IMR-90 (cell line): ENCODE measurements at regions not wholly inside any gene's neighbourhood (a gene's known extent, or its start where the extent isn't known, plus 50 kb on each side); places are given as distances from the start of the nearest gene placed in this dataset.

Source experiments
- ATAC-seq: fragments of 200-7000 bp; cut with Tn5 transposase; 2 replicates; pipeline ENCODE4 v1.9.1; 2020; ENCODE audit warnings: low read depth, mild to moderate bottlenecking, moderate library complexity
- BruUV-seq: library from RNA; stranded (reverse); fragments of 400-500 nt; replicated peaks from 2 replicates; lab custom pipeline; 2021; lab: Mats Ljungman, UMichigan
- CTCF ChIA-PET: fragments of 300-600 bp; formaldehyde crosslinking; extraction: SDS; loops from one replicate; lab custom pipeline; 2021; ENCODE audit warnings: antibody characterized with exemption; lab: Yijun Ruan, JAX
- POLR2A ChIA-PET: fragments of 300-600 bp; sonication (Branson Sonifier 250); formaldehyde crosslinking; loops from one replicate; lab custom pipeline; 2022; ENCODE audit warnings: antibody characterized with exemption; ENCODE audit not compliant: unreplicated experiment; lab: Charles Lee
- DNase-seq: peaks from one replicate; pipeline ENCODE4 v3.0.0; 2013
- H2AFZ ChIP-seq: replicated peaks from 2 replicates; pipeline ENCODE3; 2013; ENCODE audit warnings: low read length, mild to moderate bottlenecking; ENCODE audit not compliant: poor library complexity
- H2AK5ac ChIP-seq: 2 replicates; pipeline ENCODE4 v1.6.1; 2013; ENCODE audit warnings: low read depth, low read length, inconsistent platforms
- H2AK9ac ChIP-seq: replicated peaks from 2 replicates; pipeline ENCODE3; 2013; ENCODE audit warnings: mild to moderate bottlenecking, low read depth, low read length, moderate library complexity; ENCODE audit not compliant: poor library complexity
- H2BK120ac ChIP-seq: 2 replicates; pipeline ENCODE4 v1.6.1; 2013; ENCODE audit warnings: low read depth, low read length, inconsistent platforms
- H2BK15ac ChIP-seq: 3 replicates; pipeline ENCODE4 v1.6.1; 2013; ENCODE audit warnings: low read depth, low read length, inconsistent platforms
- H2BK20ac ChIP-seq: 2 replicates; pipeline ENCODE4 v1.6.1; 2013; ENCODE audit warnings: low read depth, mild to moderate bottlenecking, inconsistent platforms, low read length, moderate library complexity
- H2BK5ac ChIP-seq: 2 replicates; pipeline ENCODE4 v1.6.1; 2013; ENCODE audit warnings: mild to moderate bottlenecking, low read depth, low read length, inconsistent platforms; ENCODE audit not compliant: poor library complexity, severe bottlenecking
- H3K14ac ChIP-seq: replicated peaks from 2 replicates; pipeline ENCODE4 v1.6.1; 2013; ENCODE audit warnings: low read depth, low read length, inconsistent platforms
- H3K18ac ChIP-seq: 2 replicates; pipeline ENCODE4 v1.6.1; 2013; ENCODE audit warnings: low read depth, low read length, control low read depth
- H3K23ac ChIP-seq: 2 replicates; pipeline ENCODE4 v1.6.1; 2013; ENCODE audit warnings: low read depth, low read length, inconsistent platforms
- H3K27ac ChIP-seq: 2 replicates; pipeline ENCODE4 v1.5.1; 2013; ENCODE audit warnings: mild to moderate bottlenecking, control low read depth, low read length; ENCODE audit not compliant: insufficient read depth
- H3K27me3 ChIP-seq: 2 replicates; pipeline ENCODE4 v1.6.1; 2013; ENCODE audit warnings: low read length; ENCODE audit not compliant: control insufficient read depth, insufficient read depth
- H3K36me3 ChIP-seq: 2 replicates; pipeline ENCODE4 v1.6.1; 2013; ENCODE audit warnings: low read length, mixed read lengths; ENCODE audit not compliant: control insufficient read depth, insufficient read depth
- H3K4ac ChIP-seq: 2 replicates; pipeline ENCODE4 v1.6.1; 2013; ENCODE audit warnings: low read depth, low read length, inconsistent platforms
- H3K4me1 ChIP-seq: 2 replicates; pipeline ENCODE4 v1.6.1; 2013; ENCODE audit warnings: low read length, mixed read lengths; ENCODE audit not compliant: control insufficient read depth, insufficient read depth
- H3K4me2 ChIP-seq: 2 replicates; pipeline ENCODE4 v1.6.1; 2013; ENCODE audit warnings: low read depth, mild to moderate bottlenecking, control low read depth, low read length, moderate library complexity
- H3K4me3 ChIP-seq: 2 replicates; pipeline ENCODE4 v1.5.1; 2013; ENCODE audit warnings: low read depth, mild to moderate bottlenecking, control low read depth, low read length, moderate library complexity; ENCODE audit not compliant: insufficient read depth
- H3K56ac ChIP-seq: 2 replicates; pipeline ENCODE4 v1.6.1; 2013; ENCODE audit warnings: low read length, inconsistent platforms; ENCODE audit not compliant: insufficient read depth; ENCODE audit errors: extremely low read depth
- H3K79me1 ChIP-seq, 2 experiments: 2 replicates each; pipeline ENCODE4 v1.6.1; 2013; ENCODE audit warnings: low read length in 2 of 2, inconsistent platforms in 1 of 2, low read depth in 1 of 2
- H3K9ac ChIP-seq: 2 replicates; pipeline ENCODE4 v1.6.1; 2013; ENCODE audit warnings: low read depth, low read length, control low read depth
- H3K9me1 ChIP-seq: 2 replicates; pipeline ENCODE4 v1.6.1; 2013; ENCODE audit warnings: low read length, inconsistent platforms; ENCODE audit not compliant: insufficient read depth
- H3K9me3 ChIP-seq: 2 replicates; pipeline ENCODE4 v1.6.1; 2013; ENCODE audit warnings: low read length; ENCODE audit not compliant: control insufficient read depth, insufficient read depth
- H4K20me1 ChIP-seq: 2 replicates; pipeline ENCODE4 v1.6.1; 2013; ENCODE audit warnings: low read length, inconsistent platforms; ENCODE audit not compliant: insufficient read depth
- H4K5ac ChIP-seq: 2 replicates; pipeline ENCODE4 v1.6.1; 2013; ENCODE audit warnings: mild to moderate bottlenecking, low read depth, low read length, control low read depth
- H4K8ac ChIP-seq, 2 experiments: 2 replicates each; pipeline ENCODE4 v1.6.1; 2013; ENCODE audit warnings: low read depth in 2 of 2, low read length in 2 of 2, control low read depth in 1 of 2, inconsistent platforms in 1 of 2
- H4K91ac ChIP-seq: 2 replicates; pipeline ENCODE4 v1.6.1; 2013; ENCODE audit warnings: low read depth, low read length, inconsistent platforms; ENCODE audit not compliant: insufficient read depth
- BHLHE40 ChIP-seq: fragments of 150-350 bp; IDR thresholded peaks from 2 replicates; pipeline ENCODE4 v1.6.1; 2016; ENCODE audit warnings: mild to moderate bottlenecking, low read depth, low read length
- FOS ChIP-seq: fragments of 150-350 bp; IDR thresholded peaks from 2 replicates; pipeline ENCODE4 v1.6.1; 2016; ENCODE audit warnings: low read depth, low read length
- MXI1 ChIP-seq: IDR thresholded peaks from 2 replicates; pipeline ENCODE4 v1.6.1; 2012; ENCODE audit warnings: low read depth, mild to moderate bottlenecking, low read length, moderate library complexity, borderline replicate concordance
- POLR2A ChIP-seq: IDR thresholded peaks from 2 replicates; pipeline ENCODE4 v1.6.1; 2012; ENCODE audit warnings: mild to moderate bottlenecking, low read depth, low read length
- RCOR1 ChIP-seq: IDR thresholded peaks from 2 replicates; pipeline ENCODE4 v1.6.1; 2012; ENCODE audit warnings: mild to moderate bottlenecking, low read length, improper control_type of control experiment; ENCODE audit not compliant: insufficient replicate concordance
- WGBS, 2 experiments: methylation state at CpG; one replicate each; pipeline versions ENCODE4 v1.1.5 to v1.1.7; 2013; ENCODE audit warnings: missing lambda C conversion rate in 2 of 2; ENCODE audit not compliant: insufficient read length in 1 of 2; ENCODE audit errors: extremely low coverage in 2 of 2; 5-methylcytosine and 5-hydroxymethylcytosine counted together
- dilution Hi-C: fragments of 300-500 bp; cut with HindIII; formaldehyde crosslinking; loops from one replicate; pipeline ENCODE4 v1.14.3; 2018; ENCODE audit warnings: low sequenced_read_pairs; ENCODE audit not compliant: unreplicated experiment
- in situ Hi-C: fragments of 300-500 bp; cut with MboI; formaldehyde crosslinking; loops from 3 replicates; pipeline ENCODE4 v1.14.3; 2019; ENCODE audit warnings: low sequenced_read_pairs, inconsistent platforms, mixed read lengths
- intact Hi-C: fragments of 100-400 bp; cut with micrococcal nuclease; formaldehyde crosslinking; loops from 2 replicates; pipeline ENCODE4 v1.10.0; 2022

DNA sequence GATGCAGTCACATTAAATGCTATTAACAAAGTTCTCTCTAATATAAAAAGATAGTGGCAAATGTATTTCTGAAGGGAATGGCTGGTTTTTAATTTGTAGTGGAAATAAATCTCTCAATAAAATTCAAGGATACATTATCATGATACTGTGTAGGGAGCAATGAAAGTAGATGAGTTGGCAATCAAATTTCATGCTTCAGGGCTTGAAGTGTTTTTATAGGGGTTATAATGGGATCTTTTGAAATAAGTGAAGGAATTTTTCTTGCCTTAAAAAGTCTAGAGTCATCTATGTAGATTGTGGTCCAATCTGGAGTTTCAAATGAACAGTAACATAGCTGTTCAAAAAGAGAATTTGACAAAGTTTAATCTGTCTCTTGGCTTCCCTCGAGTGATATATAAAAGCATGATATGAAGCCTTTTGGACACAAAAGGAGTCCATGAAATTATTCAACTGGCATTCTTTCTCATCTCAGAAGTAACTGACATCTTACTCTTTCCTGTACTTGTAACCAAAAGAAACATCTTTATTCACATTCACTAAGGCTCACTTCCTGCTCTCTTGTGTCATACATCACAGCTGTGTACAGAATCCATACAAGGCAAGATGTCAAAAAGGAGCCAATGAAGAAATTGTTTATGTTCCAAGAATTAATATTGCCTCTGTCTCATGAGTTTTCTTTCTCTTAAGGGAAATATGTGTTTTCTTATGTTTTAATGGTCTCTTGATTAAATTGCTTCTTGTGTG is 591.0 kb upstream of the GJE1 start:
- Histone ChIP-seq H3K9ac (no peak overlapping the region), H3K4me1 (no peaks in the 10 kb centered on the region), H3K14ac (no peak overlapping the region), H3K9me1 (no peaks in the 10 kb centered on the region), H3K36me3 (no peaks in the 10 kb centered on the region), H3K56ac (no peak overlapping the region), H4K8ac (no peak overlapping the region), H2BK120ac (no peak overlapping the region), H3K4me3 (no peak overlapping the region), H3K79me1 (no peaks in the 10 kb centered on the region), H2AK9ac (no peak overlapping the region), H3K9me3 (no peaks in the 10 kb centered on the region), H2BK20ac (no peak overlapping the region), H3K27ac (no peak overlapping the region), H2BK5ac (no peak overlapping the region), H3K27me3 (no peaks in the 10 kb centered on the region), H2AK5ac (no peak overlapping the region), H3K18ac (no peak overlapping the region), H4K91ac (no peak overlapping the region), H3K23ac (no peak overlapping the region), H2BK15ac (no peak overlapping the region), H2AFZ (no peak overlapping the region), H3K4ac (no peak overlapping the region), H3K4me2 (no peak overlapping the region), H4K5ac (no peak overlapping the region), H4K20me1 (no peaks in the 10 kb centered on the region)
- TF ChIP-seq MXI1 (no peak), BHLHE40 (no peak), FOS (no peak), RCOR1 (no peak), POLR2A (no peak)
- DNase-seq (peak; percentile 37), ATAC-seq (no peak)
- no CpG with 5 or more reads among the region's 1 CpG for WGBS, 2 experiments
- POLR2A ChIA-PET, result no interaction called here
- BruUV-seq, result no TSS peak
- CTCF ChIA-PET, result interaction anchor here (0.5 kb wide), 1 partner anchor 287 kb away, joined by 4 read pairs; no protein-coding TSS in a partner anchor
- intact Hi-C loops (no loop called here), in situ Hi-C loops (no loop called here), dilution Hi-C loops (no loop called here)
